Neuronal stem cell (in vitro differentiated cells): ENCODE measurements at regions not wholly inside any gene's neighbourhood (a gene's known extent, or its start where the extent isn't known, plus 50 kb on each side); places are given as distances from the start of the nearest gene placed in this dataset.

Experiments used
- DNase-seq: peaks from one replicate; pipeline ENCODE4 v3.0.0-alpha.2; 2013; ENCODE audit warnings: low spot score
- H2AFZ ChIP-seq: one replicate; pipeline ENCODE4 v1.6.1; 2013; ENCODE audit warnings: mild to moderate bottlenecking, low read length, inconsistent platforms
- H2AK5ac ChIP-seq: 2 replicates; pipeline ENCODE4 v1.6.1; 2013; ENCODE audit warnings: low read depth, mild to moderate bottlenecking, inconsistent platforms, low read length, moderate library complexity, mixed read lengths
- H2BK120ac ChIP-seq: 2 replicates; pipeline ENCODE4 v1.6.1; 2013; ENCODE audit warnings: low read depth, mild to moderate bottlenecking, inconsistent platforms, low read length, moderate library complexity, mixed read lengths
- H2BK12ac ChIP-seq: one replicate; pipeline ENCODE4 v1.6.1; 2013; ENCODE audit warnings: low read length, inconsistent platforms
- H2BK15ac ChIP-seq: 2 replicates; pipeline ENCODE4 v1.6.1; 2013; ENCODE audit warnings: mild to moderate bottlenecking, low read length, inconsistent platforms, mixed read lengths
- H2BK5ac ChIP-seq: one replicate; pipeline ENCODE4 v1.6.1; 2013; ENCODE audit warnings: inconsistent platforms, mild to moderate bottlenecking, low read length, moderate library complexity
- H3K14ac ChIP-seq: one replicate; pipeline ENCODE4 v1.6.1; 2013; ENCODE audit warnings: low read length, inconsistent platforms
- H3K18ac ChIP-seq: 2 replicates; pipeline ENCODE4 v1.6.1; 2013; ENCODE audit warnings: low read length, inconsistent platforms
- H3K23ac ChIP-seq: 2 replicates; pipeline ENCODE4 v1.6.1; 2013; ENCODE audit warnings: low read depth, mild to moderate bottlenecking, mixed read lengths, low read length, inconsistent platforms; ENCODE audit not compliant: poor library complexity
- H3K27ac ChIP-seq: replicated peaks from 3 replicates; pipeline ENCODE4 v1.5.1; 2013; ENCODE audit warnings: low read length, inconsistent platforms
- H3K27me3 ChIP-seq, 3 experiments: 2 replicates each; pipeline ENCODE4 v1.6.1; 2013; ENCODE audit warnings: low read length in 3 of 3, mild to moderate bottlenecking in 2 of 3, inconsistent platforms in 1 of 3, low read depth in 1 of 3, mixed read lengths in 1 of 3, moderate library complexity in 1 of 3; ENCODE audit not compliant: control insufficient read depth in 3 of 3, insufficient read depth in 3 of 3
- H3K36me3 ChIP-seq, 2 donors: replicated peaks in 1 of 2; 2 replicates each; pipeline ENCODE4 v1.6.1; 2013; ENCODE audit warnings: low read length in 2 of 2; ENCODE audit not compliant: control insufficient read depth in 2 of 2, insufficient read depth in 2 of 2
- H3K4ac ChIP-seq: 2 replicates; pipeline ENCODE4 v1.6.1; 2013; ENCODE audit warnings: inconsistent platforms, mild to moderate bottlenecking, low read length, moderate library complexity
- H3K4me1 ChIP-seq, 2 donors: 1 replicate in 1 of 2; 2 replicates in 1 of 2; pipeline ENCODE4 v1.6.1; 2013; ENCODE audit warnings: low read length in 2 of 2, low read depth in 1 of 2; ENCODE audit not compliant: control insufficient read depth in 2 of 2, insufficient read depth in 1 of 2
- H3K4me2 ChIP-seq: one replicate; pipeline ENCODE4 v1.6.1; 2013; ENCODE audit warnings: mild to moderate bottlenecking, low read length, inconsistent platforms; ENCODE audit not compliant: insufficient read depth, poor library complexity, severe bottlenecking
- H3K4me3 ChIP-seq, 2 donors: 2 replicates each; pipeline ENCODE4 v1.5.1; 2013; ENCODE audit warnings: low read length in 2 of 2, mild to moderate bottlenecking in 2 of 2, inconsistent platforms in 1 of 2, moderate library complexity in 1 of 2
- H3K79me1 ChIP-seq: one replicate; pipeline ENCODE4 v1.6.1; 2013; ENCODE audit warnings: low read depth, mild to moderate bottlenecking, inconsistent platforms, low read length, moderate library complexity
- H3K9ac ChIP-seq: one replicate; pipeline ENCODE4 v1.6.1; 2013; ENCODE audit warnings: mild to moderate bottlenecking, low read depth, low read length, inconsistent platforms; ENCODE audit not compliant: poor library complexity
- H3K9me3 ChIP-seq, 2 donors: replicated peaks in 1 of 2; 2 replicates each; pipeline versions ENCODE3 to v1.6.1; 2013; ENCODE audit warnings: low read length in 2 of 2, mild to moderate bottlenecking in 2 of 2, inconsistent platforms in 1 of 2, low read depth in 1 of 2, mixed read lengths in 1 of 2, moderate library complexity in 1 of 2; ENCODE audit not compliant: control insufficient read depth in 2 of 2, insufficient read depth in 1 of 2
- H4K8ac ChIP-seq: one replicate; pipeline ENCODE4 v1.6.1; 2013; ENCODE audit warnings: low read depth, mild to moderate bottlenecking, inconsistent platforms, low read length, moderate library complexity
- H4K91ac ChIP-seq: one replicate; pipeline ENCODE4 v1.6.1; 2013; ENCODE audit warnings: low read length, low read depth, mild to moderate bottlenecking, inconsistent platforms; ENCODE audit not compliant: poor library complexity
- WGBS, 2 donors: extraction: QIAGEN DNeasy Blood & Tissue Kit; methylation state at CpG; one replicate each; pipeline ENCODE4 v1.1.7; 2013; ENCODE audit warnings: missing lambda C conversion rate in 2 of 2, mixed read lengths in 1 of 2; ENCODE audit not compliant: insufficient read length in 2 of 2, insufficient replicate concordance in 1 of 2; ENCODE audit errors: extremely low coverage in 2 of 2; 5-methylcytosine and 5-hydroxymethylcytosine counted together

DNA sequence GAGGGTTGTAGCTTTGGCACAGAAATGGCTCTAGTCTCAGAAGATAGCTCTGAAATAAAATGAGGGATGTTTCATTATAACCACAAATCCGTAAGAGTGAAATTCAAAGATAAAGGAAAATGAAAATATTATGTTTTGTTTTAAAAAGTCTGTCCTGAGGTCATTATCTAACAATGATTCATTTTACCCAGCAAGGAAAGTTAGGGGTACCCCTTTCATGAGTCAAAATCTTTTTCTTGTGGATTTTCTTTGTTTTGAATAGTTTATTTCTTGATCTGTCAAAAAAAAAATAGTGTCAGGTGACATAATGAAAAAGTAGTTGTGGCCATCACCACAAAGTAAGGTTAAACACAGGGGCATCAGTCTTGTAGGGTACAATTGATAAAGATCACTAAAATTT lies 59.7 kb upstream of the MYB start:
- H2AK5ac ChIP-seq = no peak overlapping the region
- H3K18ac ChIP-seq = no peak overlapping the region
- H2AFZ ChIP-seq = no peak overlapping the region
- H4K8ac ChIP-seq = no peak overlapping the region
- peaks cover 0 to 9% (median 0%) of the 10 kb centered on the region in 3 experiments for H3K27me3 ChIP-seq
- no peak for DNase-seq
- H3K4me2 ChIP-seq = no peak overlapping the region
- H2BK120ac ChIP-seq = no peak overlapping the region
- H3K9me3 ChIP-seq = no peaks in the 10 kb centered on the region
- H3K79me1 ChIP-seq = no peaks in the 10 kb centered on the region
- H3K4me3 ChIP-seq = no peak overlapping the region
- H3K14ac ChIP-seq = no peak overlapping the region
- H3K9ac ChIP-seq = no peak overlapping the region
- H3K36me3 ChIP-seq = no peaks in the 10 kb centered on the region
- H3K4ac ChIP-seq = no peak overlapping the region
- no peak overlapping the region for H3K23ac ChIP-seq
- no peak overlapping the region for H4K91ac ChIP-seq
- H2BK12ac ChIP-seq = no peak overlapping the region
- H3K27ac ChIP-seq = no peak overlapping the region
- no peak overlapping the region for H2BK5ac ChIP-seq
- H2BK15ac ChIP-seq = no peak overlapping the region
- H3K4me1 ChIP-seq = no peaks in the 10 kb centered on the region
- no CpG with 5 or more reads among the region's 1 CpG for WGBS, 2 donors

DNA sequence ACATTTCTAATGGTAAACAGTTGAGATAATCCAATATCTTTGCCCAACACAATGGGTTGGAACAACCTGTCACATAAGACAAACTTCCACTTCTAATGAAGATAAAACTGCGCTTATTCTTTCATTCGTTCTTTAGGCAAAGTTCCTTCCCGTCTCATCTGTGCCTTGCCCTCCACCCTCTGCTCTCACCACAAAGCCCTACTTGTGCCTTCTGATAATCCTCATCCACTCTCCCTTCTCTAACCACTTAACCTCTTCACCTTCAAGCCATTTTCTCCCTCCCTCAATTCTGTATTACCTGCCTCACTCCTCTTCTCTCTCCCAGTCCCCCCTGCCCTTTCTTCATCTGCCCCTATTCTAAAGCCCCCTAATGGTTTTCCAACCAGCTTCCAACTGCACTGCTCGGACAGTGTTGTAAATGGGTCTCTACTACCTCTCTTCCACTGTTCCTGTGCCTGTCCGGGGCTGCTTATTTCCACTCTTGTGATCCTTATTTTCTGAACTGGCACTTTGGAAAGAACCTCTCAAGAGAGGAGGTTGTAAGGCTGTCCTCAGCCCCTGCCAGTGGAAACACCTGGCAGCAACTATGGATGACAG lies 62.9 kb upstream of the MYB start:
- H3K4me3 ChIP-seq = no peak overlapping the region
- H3K9me3 ChIP-seq = no peaks in the 10 kb centered on the region
- H3K23ac ChIP-seq = no peak overlapping the region
- no peak overlapping the region for H3K18ac ChIP-seq
- no peak overlapping the region for H3K27ac ChIP-seq
- H4K8ac ChIP-seq = no peak overlapping the region
- no peaks in the 10 kb centered on the region for H3K4me1 ChIP-seq
- no peaks in the 10 kb centered on the region for H3K79me1 ChIP-seq
- H3K9ac ChIP-seq = no peak overlapping the region
- no peak overlapping the region for H2BK120ac ChIP-seq
- no peak overlapping the region for H2AK5ac ChIP-seq
- peaks cover 0 to 9% (median 0%) of the 10 kb centered on the region in 3 experiments for H3K27me3 ChIP-seq
- no peak overlapping the region for H2AFZ ChIP-seq
- no peak overlapping the region for H3K14ac ChIP-seq
- H3K4ac ChIP-seq = no peak overlapping the region
- H4K91ac ChIP-seq = no peak overlapping the region
- no peak overlapping the region for H3K4me2 ChIP-seq
- no CpG with 5 or more reads among the region's 5 CpGs for WGBS, 2 donors
- H3K36me3 ChIP-seq = no peaks in the 10 kb centered on the region
- DNase-seq = no peak
- H2BK15ac ChIP-seq = no peak overlapping the region
- no peak overlapping the region for H2BK12ac ChIP-seq
- no peak overlapping the region for H2BK5ac ChIP-seq

DNA sequence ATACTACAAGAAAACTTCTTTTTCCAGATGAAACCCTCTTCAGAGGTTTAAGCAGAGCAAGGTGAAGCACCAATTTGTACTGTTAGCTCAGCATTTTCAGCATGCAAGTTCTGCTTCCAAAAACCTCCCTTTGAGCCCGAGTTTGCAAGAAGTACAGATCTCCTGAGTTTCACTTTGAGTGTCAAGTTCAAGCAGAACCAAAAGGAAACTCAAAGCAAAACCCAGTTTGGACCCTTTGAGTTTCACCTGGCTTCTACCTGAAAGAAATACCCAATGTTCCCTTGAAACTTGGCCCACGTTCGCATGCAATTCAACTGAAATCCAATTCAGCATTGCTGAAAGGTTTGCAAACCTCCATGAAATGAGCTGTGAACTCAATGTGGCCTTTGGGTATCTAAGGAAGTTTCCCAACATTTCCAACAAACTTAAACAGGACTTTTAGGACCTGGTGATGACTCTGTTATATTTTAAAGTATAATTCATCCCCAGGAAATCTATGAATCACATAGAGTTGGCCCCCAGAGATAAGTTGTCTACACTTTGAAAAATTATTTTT lies 62.9 kb upstream of the HBS1L start:
- Histone ChIP-seq H2BK5ac (no peak overlapping the region), H3K18ac (no peak overlapping the region), H2BK120ac (no peak overlapping the region), H2AK5ac (no peak overlapping the region), H2BK15ac (no peak overlapping the region), H2BK12ac (no peak overlapping the region), H3K36me3 (no peaks in the 10 kb centered on the region), H3K9me3 (no peaks in the 10 kb centered on the region), H3K23ac (no peak overlapping the region), H2AFZ (no peak overlapping the region), H3K4me3 (no peak overlapping the region), H3K4ac (no peak overlapping the region), H3K4me1 (no peaks in the 10 kb centered on the region), H3K79me1 (no peaks in the 10 kb centered on the region), H3K27ac (no peak overlapping the region), H3K14ac (no peak overlapping the region), H4K8ac (no peak overlapping the region), H3K27me3 (peaks cover 0 to 9% (median 0%) of the 10 kb centered on the region in 3 experiments), H3K9ac (no peak overlapping the region), H4K91ac (no peak overlapping the region), H3K4me2 (no peak overlapping the region)
- no CpG with 5 or more reads among the region's 3 CpGs for WGBS, 2 donors
- no peak for DNase-seq

DNA sequence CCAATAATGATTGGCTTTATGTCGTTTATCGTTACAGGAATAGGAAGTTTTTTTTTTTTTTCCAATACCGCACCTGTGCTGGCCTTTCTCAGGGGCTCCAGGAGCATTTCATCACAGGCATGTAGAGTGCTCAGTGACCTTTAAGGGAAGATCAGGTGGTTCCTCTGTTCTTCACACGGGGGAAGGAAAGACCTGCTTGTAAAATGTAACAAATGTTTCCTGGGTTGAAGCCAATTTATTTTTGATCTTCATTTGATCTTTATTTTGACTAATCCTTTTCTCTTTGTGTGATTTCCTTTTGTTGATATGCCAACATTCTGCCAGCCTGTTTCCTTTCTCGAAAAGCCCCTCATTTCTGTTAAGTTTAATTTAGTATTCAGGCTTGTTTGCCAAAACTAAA lies 61.9 kb upstream of the HBS1L start:
- Histone ChIP-seq H3K9me3 (no peaks in the 10 kb centered on the region), H3K79me1 (no peaks in the 10 kb centered on the region), H3K4me1 (no peaks in the 10 kb centered on the region), H3K27ac (no peak overlapping the region), H2BK12ac (no peak overlapping the region), H4K91ac (no peak overlapping the region), H2BK5ac (no peak overlapping the region), H3K18ac (no peak overlapping the region), H4K8ac (no peak overlapping the region), H3K4me2 (no peak overlapping the region), H2AK5ac (no peak overlapping the region), H3K36me3 (no peaks in the 10 kb centered on the region), H3K4me3 (no peak overlapping the region), H2BK15ac (no peak overlapping the region), H3K9ac (no peak overlapping the region), H3K14ac (no peak overlapping the region), H2BK120ac (no peak overlapping the region), H3K4ac (no peak overlapping the region), H3K27me3 (peaks cover 0 to 5% (median 0%) of the 10 kb centered on the region in 3 experiments), H2AFZ (no peak overlapping the region), H3K23ac (no peak overlapping the region)
- DNase-seq = no peak
- no CpG with 5 or more reads among the region's 5 CpGs for WGBS, 2 donors
